HG02798 (cell line): ENCODE measurements at regions not wholly inside any gene's neighbourhood (a gene's known extent, or its start where the extent isn't known, plus 50 kb on each side); places are given as distances from the start of the nearest gene placed in this dataset.
"Not testable (repeated sequence)": the region's sequence is repeated elsewhere in the genome, so short reads cannot be mapped to it uniquely, and the experiment has no call there.

ENCODE experiments used
- ATAC-seq: cut with Tn5 transposase; IDR thresholded peaks from one replicate; pipeline ENCODE4 v1.9.1; 2021; ENCODE audit warnings: mild to moderate bottlenecking; ENCODE audit not compliant: unreplicated experiment, poor library complexity

- peak; percentile 88 for ATAC-seq
Measured at GRCh38 chr12:85424581-85425348, 144.7 kb downstream of the ALX1 start.

GRCh38 chr12:85425349-85425612 is 145.3 kb downstream of the ALX1 start:
- ATAC-seq = no peak

- ATAC-seq = no peak
Measured at GRCh38 chr12:85425926-85426325, 145.9 kb downstream of the ALX1 start.

- ATAC-seq = not testable (repeated sequence)
Measured at GRCh38 chr12:85433148-85433547, 153.1 kb downstream of the ALX1 start.

- ATAC-seq = no peak
Measured at GRCh38 chr12:85440271-85440670, 160.3 kb downstream of the ALX1 start.

- ATAC-seq = no peak
Measured at GRCh38 chr12:85441025-85441424, 161.0 kb downstream of the ALX1 start.

- no peak for ATAC-seq
Measured at GRCh38 chr12:85441741-85442140, 161.7 kb downstream of the ALX1 start.

- no peak for ATAC-seq
Measured at GRCh38 chr12:85445060-85445938, 165.3 kb downstream of the ALX1 start.

GRCh38 chr12:85448031-85448430 is 168.0 kb downstream of the ALX1 start:
- ATAC-seq = no peak

- peak; percentile 27 for ATAC-seq
Measured at GRCh38 chr12:85448548-85449139, 168.6 kb downstream of the ALX1 start.

GRCh38 chr12:85457016-85457415 is 177.0 kb downstream of the ALX1 start:
- ATAC-seq = no peak

GRCh38 chr12:85461127-85461526 is 181.1 kb downstream of the ALX1 start:
- ATAC-seq = no peak

GRCh38 chr12:85462888-85463287 is 182.9 kb downstream of the ALX1 start:
- no peak for ATAC-seq

GRCh38 chr12:85466890-85467289 is 186.9 kb downstream of the ALX1 start:
- no peak for ATAC-seq

- peak; percentile 95 for ATAC-seq
Measured at GRCh38 chr12:85468356-85469157, 188.5 kb downstream of the ALX1 start.

- not testable (repeated sequence) for ATAC-seq
Measured at GRCh38 chr12:85469158-85470086, 189.4 kb downstream of the ALX1 start.

- ATAC-seq = not testable (repeated sequence)
Measured at GRCh38 chr12:85475277-85475676, 195.3 kb downstream of the ALX1 start.

- no peak for ATAC-seq
Measured at GRCh38 chr12:85476756-85477155, 196.7 kb downstream of the ALX1 start.

- peak; percentile 79 for ATAC-seq
Measured at GRCh38 chr12:85484387-85484786, 204.4 kb downstream of the ALX1 start.
